A204.1 (cell line): ENCODE measurements at regions not wholly inside any gene's neighbourhood (a gene's known extent, or its start where the extent isn't known, plus 50 kb on each side); places are given as distances from the start of the nearest gene placed in this dataset.

Source experiments
- FAIRE-seq: peaks from 2 replicates; lab custom pipeline; 2012; peaks lifted over from hg19 to GRCh38; lab: Jason Lieb, UNC

GRCh38 chr4:83850435-83850834 is 314.5 kb downstream of the GPAT3 start:
- no peak for FAIRE-seq

- no peak for FAIRE-seq
Observed at GRCh38 chr4:83846193-83846830, 310.4 kb downstream of the GPAT3 start.

GRCh38 chr4:83839615-83840014 is 303.7 kb downstream of the GPAT3 start:
- no peak for FAIRE-seq

GRCh38 chr4:83837614-83838308 is 301.9 kb downstream of the GPAT3 start:
- FAIRE-seq: no peak

- FAIRE-seq: no peak
Observed at GRCh38 chr4:83833920-83834319, 298.0 kb downstream of the GPAT3 start.

GRCh38 chr4:83832110-83832825 is 296.4 kb downstream of the GPAT3 start:
- FAIRE-seq: no peak

- no peak for FAIRE-seq
Observed at GRCh38 chr4:83831588-83831987, 295.7 kb downstream of the GPAT3 start.

GRCh38 chr4:83830138-83830888 is 294.4 kb downstream of the GPAT3 start:
- no peak for FAIRE-seq

GRCh38 chr4:83828601-83829000 is 292.7 kb downstream of the GPAT3 start:
- FAIRE-seq: no peak

GRCh38 chr4:83821493-83821892 is 285.6 kb downstream of the GPAT3 start:
- FAIRE-seq: no peak

GRCh38 chr4:83819582-83819981 is 283.7 kb downstream of the GPAT3 start:
- no peak for FAIRE-seq

GRCh38 chr4:83810428-83810827 is 274.5 kb downstream of the GPAT3 start:
- FAIRE-seq: no peak

- FAIRE-seq: no peak
Observed at GRCh38 chr4:83809581-83809980, 273.7 kb downstream of the GPAT3 start.

GRCh38 chr4:83793481-83793880 is 257.6 kb downstream of the GPAT3 start:
- no peak for FAIRE-seq

GRCh38 chr4:83785891-83786290 is 250.0 kb downstream of the GPAT3 start:
- no peak for FAIRE-seq

GRCh38 chr4:83783215-83783614 is 247.3 kb downstream of the GPAT3 start:
- FAIRE-seq: no peak

- FAIRE-seq: no peak
Observed at GRCh38 chr4:83782591-83782990, 246.7 kb downstream of the GPAT3 start.

GRCh38 chr4:83781434-83781833 is 245.5 kb downstream of the GPAT3 start:
- no peak for FAIRE-seq

- no peak for FAIRE-seq
Observed at GRCh38 chr4:83780053-83780733, 244.3 kb downstream of the GPAT3 start.

GRCh38 chr4:83779103-83780052 is 243.5 kb downstream of the GPAT3 start:
- FAIRE-seq: no peak

- FAIRE-seq: no peak
Observed at GRCh38 chr4:83772685-83773084, 236.8 kb downstream of the GPAT3 start.
